HEK293T (cell line): ENCODE measurements at regions not wholly inside any gene's neighbourhood (a gene's known extent, or its start where the extent isn't known, plus 50 kb on each side); places are given as distances from the start of the nearest gene placed in this dataset.

Experiments used
- BHLHE40 ChIP-seq: fragments of 450-650 bp; IDR thresholded peaks from 2 replicates; pipeline ENCODE4 v1.6.1; 2016; ENCODE audit warnings: mild to moderate bottlenecking, moderate library complexity, borderline replicate concordance
- CTBP1 ChIP-seq: fragments of 450-650 bp; IDR thresholded peaks from 2 replicates; pipeline ENCODE4 v1.6.1; 2016; ENCODE audit warnings: borderline replicate concordance
- FOXA1 ChIP-seq: fragments of 450-650 bp; IDR thresholded peaks from 2 replicates; pipeline ENCODE4 v1.6.1; 2016; ENCODE audit warnings: mild to moderate bottlenecking
- HDGF ChIP-seq: fragments of 450-650 bp; IDR thresholded peaks from 2 replicates; pipeline ENCODE4 v1.6.1; 2017; ENCODE audit warnings: antibody characterized with exemption, borderline replicate concordance
- SP1 ChIP-seq: fragments of 450-650 bp; IDR thresholded peaks from 2 replicates; pipeline ENCODE4 v1.6.1; 2017
- TARDBP ChIP-seq: fragments of 450-650 bp; IDR thresholded peaks from 2 replicates; pipeline ENCODE4 v1.6.1; 2016
- ZNF384 ChIP-seq: fragments of 450-650 bp; IDR thresholded peaks from 2 replicates; pipeline ENCODE4 v1.6.1; 2016
- TF ChIP-seq, protein P1 (sequence below): fragments of 450-650 bp; IDR thresholded peaks from 2 replicates; pipeline ENCODE4 v1.6.1; 2016

DNA sequence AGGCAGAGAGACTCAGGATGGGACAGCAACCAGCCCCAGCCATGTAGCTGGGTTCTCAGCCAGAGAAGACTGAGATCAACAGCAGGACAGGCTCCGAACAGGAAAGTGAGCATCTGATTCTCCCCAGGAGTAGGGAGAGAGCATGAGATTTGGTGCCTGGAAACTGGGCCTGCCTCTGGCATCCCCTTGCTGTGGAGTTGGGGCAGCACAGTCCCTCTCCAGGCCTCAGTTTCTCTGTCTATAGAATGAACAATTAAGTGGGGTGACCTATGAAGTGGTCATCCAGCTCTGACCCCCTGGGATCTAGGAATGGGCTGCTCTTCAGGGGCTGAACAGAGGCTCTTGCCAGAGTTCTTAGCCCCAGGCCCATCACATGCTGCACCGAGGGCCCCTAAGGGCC lies 55.6 kb downstream of the KLHDC7A start:
- TF ChIP-seq FOXA1 (no peak), TARDBP (no peak), BHLHE40 (no peak), SP1 (no peak), CTBP1 (no peak), ZNF384 (no peak), HDGF (no peak)
- TF ChIP-seq, protein P1, sequence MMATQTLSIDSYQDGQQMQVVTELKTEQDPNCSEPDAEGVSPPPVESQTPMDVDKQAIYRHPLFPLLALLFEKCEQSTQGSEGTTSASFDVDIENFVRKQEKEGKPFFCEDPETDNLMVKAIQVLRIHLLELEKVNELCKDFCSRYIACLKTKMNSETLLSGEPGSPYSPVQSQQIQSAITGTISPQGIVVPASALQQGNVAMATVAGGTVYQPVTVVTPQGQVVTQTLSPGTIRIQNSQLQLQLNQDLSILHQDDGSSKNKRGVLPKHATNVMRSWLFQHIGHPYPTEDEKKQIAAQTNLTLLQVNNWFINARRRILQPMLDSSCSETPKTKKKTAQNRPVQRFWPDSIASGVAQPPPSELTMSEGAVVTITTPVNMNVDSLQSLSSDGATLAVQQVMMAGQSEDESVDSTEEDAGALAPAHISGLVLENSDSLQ, result no peak
